GM18517 (cell line): ENCODE measurements at regions not wholly inside any gene's neighbourhood (a gene's known extent, or its start where the extent isn't known, plus 50 kb on each side); places are given as distances from the start of the nearest gene placed in this dataset.

ENCODE experiments used
- ATAC-seq: cut with Tn5 transposase; IDR thresholded peaks from one replicate; pipeline ENCODE4 v1.9.1; 2021; ENCODE audit warnings: mild to moderate bottlenecking, moderate library complexity; ENCODE audit not compliant: unreplicated experiment

- no peak for ATAC-seq
Measured at GRCh38 chr12:105834496-105834895, 304.3 kb downstream of the NUAK1 start.

DNA sequence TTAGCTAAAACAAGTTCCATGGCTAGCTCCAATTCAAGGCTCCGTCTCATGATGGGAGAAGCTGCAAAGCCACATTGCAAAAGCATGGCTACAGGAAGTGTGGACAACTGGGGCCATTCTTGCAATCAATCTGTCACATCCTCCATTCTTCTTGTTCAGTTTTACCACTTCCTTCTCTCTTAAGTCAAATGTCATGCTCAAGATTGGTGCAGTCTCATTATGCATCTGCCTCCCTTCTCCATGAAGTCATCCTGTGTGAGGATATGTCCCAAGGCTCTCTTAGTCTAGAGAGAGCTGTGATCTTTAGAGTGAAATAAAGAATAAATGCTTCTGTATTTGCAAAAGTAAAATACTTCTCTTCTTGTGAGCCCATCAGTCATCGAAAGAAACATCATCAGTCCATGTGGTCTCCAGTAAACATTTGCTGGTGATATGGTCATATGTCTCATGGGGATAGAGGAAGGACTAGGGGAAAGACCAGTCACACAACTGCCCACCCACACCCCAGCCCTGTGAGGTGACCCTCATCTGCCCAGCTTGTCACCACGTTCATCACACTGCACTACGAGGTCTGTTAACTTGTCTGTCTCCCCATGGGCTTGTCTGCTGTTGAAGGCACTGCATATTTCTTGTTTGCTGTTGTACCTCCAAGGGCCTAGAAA lies 303.0 kb downstream of the NUAK1 start:
- no peak for ATAC-seq

DNA sequence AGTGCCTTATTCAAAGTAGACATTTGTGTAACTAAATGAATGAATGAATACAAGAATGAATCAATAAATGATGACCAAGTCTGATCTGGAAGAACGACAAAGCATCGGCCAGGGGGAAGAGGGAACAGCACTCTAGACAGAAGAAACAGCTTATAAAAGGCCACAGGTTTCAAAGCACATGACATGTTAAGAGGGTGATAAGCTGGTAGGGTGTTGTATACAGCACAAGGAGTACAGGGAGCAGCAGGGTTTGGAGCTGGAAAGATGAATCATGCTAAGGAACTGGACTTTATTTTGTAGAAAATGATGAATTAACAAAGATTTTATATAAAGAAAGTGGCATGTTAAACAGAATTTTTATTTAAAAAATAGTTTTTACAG lies 302.5 kb downstream of the NUAK1 start:
- no peak for ATAC-seq

DNA sequence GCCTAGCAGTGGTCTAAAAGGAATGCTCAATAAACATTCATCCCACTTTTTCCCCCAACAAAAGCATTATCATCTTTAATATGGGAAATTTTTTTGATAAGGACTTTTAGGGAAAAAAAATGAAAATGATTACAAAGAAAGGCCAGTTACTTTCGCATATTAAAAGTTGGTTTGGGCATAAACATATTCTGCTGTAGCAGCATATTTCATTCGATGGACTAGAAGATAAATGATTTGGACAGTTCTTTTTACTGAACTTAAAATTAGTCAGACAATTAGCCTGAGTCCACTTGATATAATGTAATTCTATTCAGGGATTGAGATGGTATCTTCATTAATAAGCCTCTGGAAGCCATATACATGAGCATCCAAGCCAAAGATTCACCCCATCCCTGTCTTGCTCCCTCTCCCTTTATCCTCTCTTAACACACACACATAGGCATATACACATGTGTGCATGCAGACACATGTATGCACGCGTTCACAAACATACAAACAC lies 299.1 kb downstream of the NUAK1 start:
- no peak for ATAC-seq

- ATAC-seq = no peak
Measured at GRCh38 chr12:105840384-105840783, 298.4 kb downstream of the NUAK1 start.

DNA sequence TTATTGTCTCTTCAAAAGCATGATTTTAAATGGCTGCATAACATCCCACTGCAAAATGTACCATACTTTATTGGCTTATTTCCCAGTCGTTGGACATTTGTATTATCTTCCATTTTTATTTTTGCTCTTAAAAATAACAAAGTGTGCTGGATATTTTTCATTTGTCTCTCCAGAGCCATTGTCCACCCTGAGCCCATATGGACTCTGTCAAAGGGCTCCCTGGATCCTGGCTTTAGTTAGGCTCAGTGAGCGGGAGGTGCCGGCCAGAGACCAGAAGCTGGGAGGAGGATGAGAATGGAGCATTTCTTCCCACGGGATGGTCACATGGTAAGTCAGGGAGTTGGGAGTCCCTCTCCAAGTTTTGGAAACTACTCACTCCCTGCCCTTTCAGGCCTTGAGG lies 296.9 kb downstream of the NUAK1 start:
- ATAC-seq = no peak

GRCh38 chr12:105843561-105843960 lies 295.2 kb downstream of the NUAK1 start:
- ATAC-seq = no peak

DNA sequence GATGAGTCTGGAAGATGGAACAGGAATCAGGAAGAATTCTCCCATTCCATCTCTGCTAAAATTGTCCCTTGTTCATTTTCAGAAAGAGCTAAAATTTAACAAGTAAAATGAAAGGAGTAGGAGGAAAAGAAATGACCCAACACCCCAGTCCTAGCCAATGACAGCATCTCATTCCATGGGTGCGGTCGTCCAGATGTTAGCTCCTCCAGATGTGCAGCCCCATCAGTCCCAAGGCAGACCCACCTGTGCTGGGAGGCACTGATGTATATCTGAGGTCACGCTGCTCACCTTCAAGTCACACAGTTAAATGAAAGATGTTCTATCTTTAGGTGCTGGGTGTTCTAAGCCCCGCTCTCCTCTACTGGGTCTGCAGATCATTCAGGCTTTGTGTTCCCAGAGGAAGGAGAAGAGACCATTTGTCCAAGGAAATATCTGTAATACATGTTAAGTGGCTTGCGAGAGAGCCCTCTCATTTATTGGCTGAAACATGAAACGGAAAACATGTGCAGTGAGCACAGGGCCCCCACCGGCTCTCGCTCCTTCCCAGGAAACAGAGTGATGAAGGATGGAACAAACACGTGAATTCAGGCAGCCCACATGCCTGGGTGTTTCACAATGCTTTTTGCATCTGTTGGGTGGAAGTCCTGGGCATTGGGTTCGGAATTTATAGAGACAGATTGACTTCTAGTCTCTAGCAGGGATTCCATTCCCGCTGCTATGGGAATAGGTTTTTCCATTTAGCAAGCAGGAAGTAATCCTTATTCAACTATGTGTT lies 294.6 kb downstream of the NUAK1 start:
- ATAC-seq = no peak

GRCh38 chr12:105846331-105846730 lies 292.4 kb downstream of the NUAK1 start:
- ATAC-seq = no peak

DNA sequence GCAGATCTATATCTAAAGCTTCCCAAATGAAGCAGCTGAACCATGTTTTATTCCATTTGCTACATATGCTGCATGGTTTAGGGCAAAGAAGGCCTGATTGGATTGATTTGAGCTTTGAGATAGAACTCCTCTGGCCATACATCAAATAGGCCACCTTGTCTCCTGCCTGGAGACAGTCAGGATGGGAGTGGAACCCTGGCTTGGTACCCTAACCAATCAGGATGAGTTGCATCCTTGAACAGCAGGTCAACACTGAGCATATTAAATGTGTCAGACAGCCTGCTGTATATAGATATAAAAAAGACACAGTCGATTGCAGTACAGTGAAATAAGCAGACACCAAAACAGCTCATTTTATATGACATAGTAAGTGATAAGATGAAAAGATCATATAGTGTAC lies 291.7 kb downstream of the NUAK1 start:
- no peak for ATAC-seq

DNA sequence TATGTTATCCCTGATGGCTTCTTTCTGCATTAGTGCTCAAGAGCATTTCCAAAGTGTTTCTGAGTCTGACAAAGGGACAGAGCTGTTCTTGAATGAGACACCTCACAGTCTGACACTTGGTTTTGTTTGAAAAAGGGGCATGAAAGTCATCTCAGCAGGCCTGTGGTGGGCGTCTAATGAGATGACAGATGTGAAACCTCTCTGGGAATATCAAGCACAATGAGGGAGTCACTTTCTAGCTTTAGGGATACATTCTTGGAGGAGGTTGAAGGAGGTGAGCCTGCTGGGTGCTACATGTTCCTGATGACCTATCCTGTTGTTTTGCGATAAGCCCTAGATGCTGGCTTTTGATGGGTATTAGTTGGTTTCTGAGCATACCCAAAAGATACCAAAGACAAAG lies 290.5 kb downstream of the NUAK1 start:
- ATAC-seq = no peak

DNA sequence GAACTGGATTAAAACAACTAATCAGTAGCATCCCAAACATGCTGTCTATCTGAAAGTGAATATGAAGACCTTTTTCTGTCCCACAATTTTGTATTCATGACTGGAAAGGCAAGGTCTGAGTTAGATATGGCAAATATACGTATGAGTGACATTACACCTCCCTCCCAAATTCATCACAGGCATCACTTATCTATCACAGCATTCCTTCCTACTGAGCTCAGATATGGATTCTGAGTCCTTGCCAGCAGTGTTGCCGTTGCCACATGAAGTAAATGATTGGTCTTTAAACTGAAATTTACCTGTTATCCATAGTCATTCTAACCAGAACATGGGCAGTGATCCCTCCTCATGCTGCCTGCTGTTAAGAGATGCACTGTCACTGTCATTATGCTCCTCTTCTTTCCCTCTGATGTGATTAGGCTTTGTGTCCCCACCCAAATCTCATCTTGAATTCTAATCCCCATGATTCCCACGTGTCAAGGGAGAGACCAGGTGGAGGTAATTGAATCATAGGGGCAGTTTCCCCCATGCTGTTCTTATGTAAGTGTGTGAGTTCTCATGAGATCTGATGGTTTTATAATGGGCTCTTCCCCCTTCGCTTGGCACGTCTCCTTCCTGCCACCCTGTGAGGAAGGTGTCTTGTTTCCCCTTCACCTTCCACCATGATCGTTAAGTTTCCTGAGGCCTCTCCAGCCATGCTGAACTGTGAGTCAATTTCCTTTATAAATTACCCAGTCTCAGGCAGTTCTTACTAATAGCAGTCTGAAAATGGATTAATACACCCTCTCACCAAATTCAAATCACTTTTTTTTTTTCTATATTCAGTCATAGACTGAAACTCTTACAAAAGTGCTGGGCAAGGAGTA lies 288.4 kb downstream of the NUAK1 start:
- ATAC-seq = no peak

DNA sequence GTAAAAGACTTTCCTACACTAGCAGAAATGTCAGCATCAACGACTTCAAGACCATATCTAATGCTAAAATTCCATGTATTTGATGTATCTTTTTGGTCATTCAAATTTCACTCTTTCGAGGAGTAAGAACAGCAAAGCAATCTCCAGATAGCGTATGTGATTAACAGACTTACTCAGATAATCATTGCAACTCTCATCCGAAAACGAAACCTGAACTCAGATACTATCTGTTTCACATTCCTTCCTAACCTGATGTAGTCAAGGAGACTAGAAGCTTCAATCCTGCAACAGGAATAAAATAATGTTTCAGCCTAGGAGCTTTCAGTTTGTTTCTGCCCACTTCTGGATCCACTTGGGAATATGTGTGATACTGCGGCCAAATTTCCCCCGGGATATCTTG lies 286.3 kb downstream of the NUAK1 start:
- no peak for ATAC-seq

GRCh38 chr12:105852951-105853350 lies 285.8 kb downstream of the NUAK1 start:
- no peak for ATAC-seq

DNA sequence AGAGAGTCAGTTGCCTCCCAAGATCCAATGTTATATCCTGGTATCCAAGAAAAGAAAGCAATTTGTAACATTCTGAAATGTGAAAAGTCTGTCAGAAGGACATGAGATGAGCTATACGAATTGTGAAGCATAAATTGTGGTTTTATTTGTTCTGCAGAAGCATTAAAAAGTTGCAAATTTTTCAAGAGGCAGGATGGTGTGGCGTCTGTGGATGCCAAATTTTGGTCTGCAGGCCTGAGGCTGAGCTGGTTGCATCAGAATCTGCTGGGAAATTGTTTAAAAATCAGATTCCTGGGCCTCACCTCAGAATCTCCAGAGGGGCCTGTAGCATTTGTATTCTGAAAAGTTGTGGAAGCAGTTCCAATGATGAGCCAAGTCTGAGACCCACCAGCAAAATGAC lies 284.7 kb downstream of the NUAK1 start:
- ATAC-seq = no peak

DNA sequence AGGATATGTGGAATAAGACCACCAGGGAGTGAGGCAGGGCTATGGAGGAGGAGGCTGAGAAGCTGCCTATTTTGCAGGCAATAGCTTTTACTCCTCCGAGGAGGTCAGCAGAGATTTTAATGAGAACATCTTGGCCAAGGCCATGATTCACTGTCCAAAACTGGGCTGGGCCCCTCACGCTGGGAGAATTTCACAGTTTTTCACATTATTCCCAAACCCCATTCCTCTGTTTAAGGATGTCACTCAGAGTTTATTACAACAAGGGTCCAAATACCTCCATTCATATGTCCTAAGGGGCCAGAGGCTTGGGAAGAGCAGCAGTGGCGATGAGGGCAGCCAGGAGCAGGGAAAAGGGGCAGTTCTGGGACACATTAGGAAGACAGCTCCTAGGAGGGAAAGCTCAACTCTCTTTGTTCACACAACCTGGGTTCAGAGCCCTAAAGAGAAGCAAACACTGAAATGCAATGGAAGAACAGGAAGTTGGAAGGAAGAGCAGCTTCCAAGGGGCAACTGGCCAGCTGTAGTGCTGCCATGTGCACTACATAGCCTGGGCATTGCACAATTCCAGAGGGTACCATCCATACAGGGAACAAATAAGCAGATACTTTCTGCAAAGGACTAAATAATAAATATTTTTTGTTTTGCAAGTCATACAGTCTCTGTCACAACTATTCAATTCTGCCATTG lies 283.2 kb downstream of the NUAK1 start:
- ATAC-seq = no peak

DNA sequence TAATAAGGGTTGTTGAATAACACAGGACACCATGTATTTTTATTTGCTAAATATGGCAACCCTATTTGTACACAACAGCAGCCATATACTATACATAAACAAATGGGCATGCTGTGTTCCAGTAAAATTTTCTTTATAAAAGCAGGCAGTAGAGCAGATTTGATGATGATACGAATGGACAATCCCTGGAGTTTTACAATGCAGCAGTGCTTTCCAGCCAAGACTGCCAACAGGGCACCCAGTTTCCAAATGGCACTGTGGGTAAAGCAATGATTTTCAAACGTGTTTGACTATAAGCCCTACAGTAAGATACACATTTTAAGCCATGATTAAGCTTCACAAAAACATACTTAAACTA lies 282.7 kb downstream of the NUAK1 start:
- ATAC-seq = no peak

DNA sequence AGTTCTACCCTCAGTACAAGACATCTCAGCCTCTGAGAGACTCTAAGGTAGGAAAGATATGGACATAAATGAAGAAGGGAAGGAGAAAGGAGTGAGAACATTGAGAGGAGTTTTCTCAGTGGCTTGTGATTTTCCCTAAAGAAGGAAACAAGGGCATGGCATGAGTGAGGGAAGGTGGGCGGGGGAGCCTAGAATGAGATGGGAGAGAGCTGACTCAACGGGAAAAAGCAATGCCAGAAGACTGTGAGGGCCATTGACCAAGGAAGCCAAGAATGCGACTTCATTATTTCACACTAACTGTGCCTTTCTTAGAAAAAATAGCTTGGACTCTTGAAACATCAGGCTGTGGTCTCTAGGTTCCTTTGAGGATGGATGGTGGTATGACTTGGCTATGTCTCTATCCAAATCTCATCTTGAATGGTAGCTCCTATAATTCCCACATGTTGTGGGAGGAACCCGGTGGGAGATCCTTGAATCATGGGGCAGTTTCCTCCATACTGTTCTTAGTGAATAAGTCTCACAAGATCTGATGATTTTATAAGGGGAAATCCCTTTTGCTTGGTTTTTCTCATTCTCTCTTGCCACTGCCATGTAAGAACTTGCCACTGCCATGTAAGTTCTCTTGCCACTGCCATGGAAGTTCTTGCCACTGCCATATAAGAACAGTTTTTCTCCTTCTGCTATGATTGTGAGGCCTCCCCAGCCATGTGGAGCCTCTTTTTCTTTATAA lies 279.6 kb downstream of the NUAK1 start:
- no peak for ATAC-seq

- no peak for ATAC-seq
Measured at GRCh38 chr12:105860561-105861207, 278.1 kb downstream of the NUAK1 start.

GRCh38 chr12:105861227-105861626 lies 277.5 kb downstream of the NUAK1 start:
- no peak for ATAC-seq
